Spleen (tissue), 11 donors: ENCODE measurements at regions not wholly inside any gene's neighbourhood (a gene's known extent, or its start where the extent isn't known, plus 50 kb on each side); places are given as distances from the start of the nearest gene placed in this dataset.

Experiments used
- DNase-seq: peaks from one replicate; pipeline ENCODE4 v3.0.0-alpha.2; 2020
- H3K27ac ChIP-seq, 8 donors: fragments of 200-600 bp; sonication (generic) in 7 of 8; 1 replicate in 4 of 8; 2 replicates in 4 of 8; pipeline versions ENCODE4 v1.5.0 to v1.8.0; 2016 to 2021; ENCODE audit warnings: inconsistent platforms in 4 of 8, mild to moderate bottlenecking in 4 of 8, moderate library complexity in 1 of 8
- H3K27me3 ChIP-seq, 7 donors: fragments of 200-600 bp; sonication (generic) in 6 of 7; replicated peaks in 1 of 7; 1 replicate in 4 of 7; 2 replicates in 3 of 7; pipeline versions ENCODE4 v1.5.0 to v1.8.0; 2016 to 2021; ENCODE audit warnings: inconsistent platforms in 3 of 7, mild to moderate bottlenecking in 1 of 7
- H3K36me3 ChIP-seq, 6 donors: fragments of 200-600 bp; sonication (generic) in 5 of 6; 1 replicate in 4 of 6; 2 replicates in 2 of 6; pipeline versions ENCODE4 v1.5.0 to v1.8.0; 2016 to 2021; ENCODE audit warnings: inconsistent platforms in 2 of 6
- H3K4me1 ChIP-seq, 6 donors: fragments of 200-600 bp; sonication (generic) in 5 of 6; 1 replicate in 3 of 6; 2 replicates in 3 of 6; pipeline versions ENCODE4 v1.5.0 to v1.8.0; 2016 to 2021; ENCODE audit warnings: inconsistent platforms in 3 of 6
- H3K4me3 ChIP-seq, 8 donors: fragments of 200-600 bp; sonication (generic) in 7 of 8; 1 replicate in 4 of 8; 2 replicates in 4 of 8; pipeline versions ENCODE4 v1.5.0 to v1.8.0; 2016 to 2021; ENCODE audit warnings: inconsistent platforms in 4 of 8, mild to moderate bottlenecking in 4 of 8, moderate library complexity in 2 of 8
- H3K9me3 ChIP-seq, 8 donors: fragments of 200-600 bp; sonication (generic) in 7 of 8; 1 replicate in 4 of 8; 2 replicates in 4 of 8; pipeline versions ENCODE4 v1.5.0 to v1.8.0; 2016 to 2021; ENCODE audit warnings: inconsistent platforms in 4 of 8
- CTCF ChIP-seq, 11 experiments: fragments of 200-600 bp in 7 of 11; fragments of 450-650 bp in 4 of 11; sonication (generic) in 4 of 11; IDR thresholded peaks in 8 of 11; conservative IDR thresholded peaks in 3 of 11; 1 replicate in 7 of 11; 2 replicates in 4 of 11; pipeline versions ENCODE4 v1.4.0 to v1.8.0; 2016 to 2021; ENCODE audit warnings: antibody characterized with exemption in 11 of 11, inconsistent platforms in 4 of 11, mild to moderate bottlenecking in 1 of 11
- POLR2A ChIP-seq, 3 donors: fragments of 450-650 bp; IDR thresholded peaks; one replicate each; pipeline ENCODE4 v1.5.1; 2017; ENCODE audit warnings: antibody characterized with exemption in 3 of 3, mild to moderate bottlenecking in 1 of 3
- POLR2AphosphoS5 ChIP-seq, 3 donors: sonication (generic); formaldehyde crosslinking; IDR thresholded peaks; one replicate each; pipeline ENCODE4 v1.5.1; 2017; ENCODE audit warnings: antibody characterized with exemption in 3 of 3
- WGBS, 5 donors: extraction: QIAGEN DNeasy Blood & Tissue Kit in 3 of 5; methylation state at CpG; one replicate each; pipeline versions ENCODE4 v1.1.5 to v1.1.7; 2013 to 2018; 5-methylcytosine and 5-hydroxymethylcytosine counted together
- intact Hi-C: fragments of 100-400 bp; cut with DNase I; formaldehyde crosslinking; loops from one replicate; pipeline ENCODE4 v1.15.0; 2023; ENCODE audit warnings: low total_unique reads
- donor health status: healthy with polysubstance abuse.
- donor health status: DM: no; HTN: no; CAD: no; lungs with moderate emphysema.
- donor health status: DM: no; HTN: no; CAD: no.
- donor health status: Bipolar disorder and iron deficiency.
- donor health status: healthy.
- donor health status: DM: no; HTN: no; CAD: no.
- donor health status: DM: yes; HTN: yes; CAD: no.

- H3K27ac ChIP-seq, result no peak overlapping the region
- no peaks in the 10 kb centered on the region for H3K9me3 ChIP-seq
- H3K27me3 ChIP-seq, result peaks cover 0 to 13% (median 0%) of the 10 kb centered on the region in 7 donors
- no peak for DNase-seq
- TF ChIP-seq POLR2AphosphoS5 (IDR thresholded peaks at IDR 0.05) (no peak), CTCF (IDR thresholded peaks at IDR 0.05 in 8 of 11, conservative IDR thresholded peaks at IDR 0.05 in 3 of 11) (no peak), POLR2A (IDR thresholded peaks at IDR 0.05) (no peak)
- no peaks in the 10 kb centered on the region for H3K36me3 ChIP-seq
- no peaks in the 10 kb centered on the region for H3K4me1 ChIP-seq
- H3K4me3 ChIP-seq, result no peak overlapping the region
- 75 to 91% (median 87%) methylated on average over 3 of the region's 3 CpGs for WGBS, 5 donors
- intact Hi-C loops, result no loop called here
Observed at GRCh38 chr1:229887043-229887822, 179.8 kb upstream of the GALNT2 start.

GRCh38 chr1:229888157-229888556 is 178.9 kb upstream of the GALNT2 start:
- DNase-seq, result no peak
- H3K4me1 ChIP-seq, result no peaks in the 10 kb centered on the region
- no peak overlapping the region for H3K27ac ChIP-seq
- TF ChIP-seq POLR2AphosphoS5 (IDR thresholded peaks at IDR 0.05) (no peak), CTCF (IDR thresholded peaks at IDR 0.05 in 8 of 11, conservative IDR thresholded peaks at IDR 0.05 in 3 of 11) (no peak), POLR2A (IDR thresholded peaks at IDR 0.05) (no peak)
- WGBS, 5 donors, result 87 to 97% (median 92%) methylated on average over 2 of the region's 2 CpGs
- H3K4me3 ChIP-seq, result no peak overlapping the region
- peaks cover 0 to 6% (median 0%) of the 10 kb centered on the region in 7 donors for H3K27me3 ChIP-seq
- no peaks in the 10 kb centered on the region for H3K9me3 ChIP-seq
- H3K36me3 ChIP-seq, result no peaks in the 10 kb centered on the region
- intact Hi-C loops, result no loop called here

GRCh38 chr1:229888561-229889001 is 178.5 kb upstream of the GALNT2 start:
- H3K4me3 ChIP-seq, result no peak overlapping the region
- intact Hi-C loops, result no loop called here
- H3K4me1 ChIP-seq, result no peaks in the 10 kb centered on the region
- no peak for DNase-seq
- H3K36me3 ChIP-seq, result no peaks in the 10 kb centered on the region
- no peaks in the 10 kb centered on the region for H3K9me3 ChIP-seq
- H3K27me3 ChIP-seq, result peaks cover 0 to 5% (median 0%) of the 10 kb centered on the region in 7 donors
- 78 to 93% (median 89%) methylated on average over 3 of the region's 3 CpGs for whole genome bisulfite sequencing, 5 donors
- no peak for TF ChIP-seq CTCF (IDR thresholded peaks at IDR 0.05 in 8 of 11, conservative IDR thresholded peaks at IDR 0.05 in 3 of 11)
- no peak for TF ChIP-seq POLR2A (IDR thresholded peaks at IDR 0.05)
- TF ChIP-seq POLR2AphosphoS5 (IDR thresholded peaks at IDR 0.05), result no peak
- no peak overlapping the region for H3K27ac ChIP-seq

- no peaks in the 10 kb centered on the region for H3K4me1 ChIP-seq
- H3K27ac ChIP-seq, result no peak overlapping the region
- no peak overlapping the region for H3K4me3 ChIP-seq
- TF ChIP-seq CTCF (IDR thresholded peaks at IDR 0.05 in 8 of 11, conservative IDR thresholded peaks at IDR 0.05 in 3 of 11) (no peak), POLR2AphosphoS5 (IDR thresholded peaks at IDR 0.05) (no peak), POLR2A (IDR thresholded peaks at IDR 0.05) (no peak)
- no peaks in the 10 kb centered on the region for H3K36me3 ChIP-seq
- 70 to 90% (median 87%) methylated on average over 1 of the region's 1 CpG for WGBS, 5 donors
- no peak for DNase-seq
- peaks cover 0 to 10% (median 0%) of the 10 kb centered on the region in 7 donors for H3K27me3 ChIP-seq
- H3K9me3 ChIP-seq, result no peaks in the 10 kb centered on the region
- intact Hi-C loops, result no loop called here
Observed at GRCh38 chr1:229889031-229889517, 178.0 kb upstream of the GALNT2 start.
